Ishikawa (cell line): ENCODE measurements at regions not wholly inside any gene's neighbourhood (a gene's known extent, or its start where the extent isn't known, plus 50 kb on each side); places are given as distances from the start of the nearest gene placed in this dataset.

Experiments used
- CEBPB ChIP-seq: IDR thresholded peaks from 2 replicates; pipeline ENCODE4 v1.6.1; 2012
- CREB1 ChIP-seq: IDR thresholded peaks from 2 replicates; pipeline ENCODE4 v1.6.1; 2012; ENCODE audit warnings: low read depth
- EGR1 ChIP-seq: IDR thresholded peaks from 2 replicates; pipeline ENCODE4 v1.6.1; 2012
- EP300 ChIP-seq: IDR thresholded peaks from 2 replicates; pipeline ENCODE4 v1.6.1; 2012; ENCODE audit warnings: borderline replicate concordance
- FOXM1 ChIP-seq: IDR thresholded peaks from 2 replicates; pipeline ENCODE4 v1.6.1; 2012; ENCODE audit warnings: low read depth, borderline replicate concordance
- NFIC ChIP-seq: IDR thresholded peaks from 2 replicates; pipeline ENCODE4 v1.6.1; 2012
- RAD21 ChIP-seq: IDR thresholded peaks from 2 replicates; pipeline ENCODE4 v1.6.1; 2012; ENCODE audit warnings: low read depth
- TCF12 ChIP-seq: IDR thresholded peaks from 2 replicates; pipeline ENCODE4 v1.6.1; 2012; ENCODE audit warnings: low read depth
- TEAD4 ChIP-seq: IDR thresholded peaks from 2 replicates; pipeline ENCODE4 v1.6.1; 2012
- USF1 ChIP-seq: IDR thresholded peaks from 2 replicates; pipeline ENCODE4 v1.6.1; 2012
- YY1 ChIP-seq: IDR thresholded peaks from 2 replicates; pipeline ENCODE4 v1.6.1; 2012; ENCODE audit warnings: low read depth
- ZBTB7A ChIP-seq: IDR thresholded peaks from 2 replicates; pipeline ENCODE4 v1.6.1; 2012; ENCODE audit warnings: low read depth
- TF ChIP-seq, protein P1 (sequence below): IDR thresholded peaks from 2 replicates; pipeline ENCODE4 v1.6.1; 2012
- TF ChIP-seq, protein P2 (sequence below): IDR thresholded peaks from 2 replicates; pipeline ENCODE4 v1.6.1; 2012; ENCODE audit warnings: low read depth, mild to moderate bottlenecking

- TF ChIP-seq YY1 (no peak), RAD21 (no peak), NFIC (no peak), EP300 (no peak), EGR1 (no peak)
- TF ChIP-seq, protein P1, sequence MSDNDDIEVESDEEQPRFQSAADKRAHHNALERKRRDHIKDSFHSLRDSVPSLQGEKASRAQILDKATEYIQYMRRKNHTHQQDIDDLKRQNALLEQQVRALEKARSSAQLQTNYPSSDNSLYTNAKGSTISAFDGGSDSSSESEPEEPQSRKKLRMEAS = no peak
- TF ChIP-seq, protein P2, sequence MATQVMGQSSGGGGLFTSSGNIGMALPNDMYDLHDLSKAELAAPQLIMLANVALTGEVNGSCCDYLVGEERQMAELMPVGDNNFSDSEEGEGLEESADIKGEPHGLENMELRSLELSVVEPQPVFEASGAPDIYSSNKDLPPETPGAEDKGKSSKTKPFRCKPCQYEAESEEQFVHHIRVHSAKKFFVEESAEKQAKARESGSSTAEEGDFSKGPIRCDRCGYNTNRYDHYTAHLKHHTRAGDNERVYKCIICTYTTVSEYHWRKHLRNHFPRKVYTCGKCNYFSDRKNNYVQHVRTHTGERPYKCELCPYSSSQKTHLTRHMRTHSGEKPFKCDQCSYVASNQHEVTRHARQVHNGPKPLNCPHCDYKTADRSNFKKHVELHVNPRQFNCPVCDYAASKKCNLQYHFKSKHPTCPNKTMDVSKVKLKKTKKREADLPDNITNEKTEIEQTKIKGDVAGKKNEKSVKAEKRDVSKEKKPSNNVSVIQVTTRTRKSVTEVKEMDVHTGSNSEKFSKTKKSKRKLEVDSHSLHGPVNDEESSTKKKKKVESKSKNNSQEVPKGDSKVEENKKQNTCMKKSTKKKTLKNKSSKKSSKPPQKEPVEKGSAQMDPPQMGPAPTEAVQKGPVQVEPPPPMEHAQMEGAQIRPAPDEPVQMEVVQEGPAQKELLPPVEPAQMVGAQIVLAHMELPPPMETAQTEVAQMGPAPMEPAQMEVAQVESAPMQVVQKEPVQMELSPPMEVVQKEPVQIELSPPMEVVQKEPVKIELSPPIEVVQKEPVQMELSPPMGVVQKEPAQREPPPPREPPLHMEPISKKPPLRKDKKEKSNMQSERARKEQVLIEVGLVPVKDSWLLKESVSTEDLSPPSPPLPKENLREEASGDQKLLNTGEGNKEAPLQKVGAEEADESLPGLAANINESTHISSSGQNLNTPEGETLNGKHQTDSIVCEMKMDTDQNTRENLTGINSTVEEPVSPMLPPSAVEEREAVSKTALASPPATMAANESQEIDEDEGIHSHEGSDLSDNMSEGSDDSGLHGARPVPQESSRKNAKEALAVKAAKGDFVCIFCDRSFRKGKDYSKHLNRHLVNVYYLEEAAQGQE = no peak
Measured at GRCh38 chr21:22211943-22212342, 1213.7 kb downstream of the NCAM2 start.

GRCh38 chr21:22223385-22223784, 1225.2 kb downstream of the NCAM2 start:
- TF ChIP-seq USF1 (no peak), EGR1 (no peak), CEBPB (no peak), NFIC (no peak), TEAD4 (no peak), CREB1 (no peak), RAD21 (no peak)
- TF ChIP-seq, protein P1 = no peak
- TF ChIP-seq, protein P2 = no peak

DNA sequence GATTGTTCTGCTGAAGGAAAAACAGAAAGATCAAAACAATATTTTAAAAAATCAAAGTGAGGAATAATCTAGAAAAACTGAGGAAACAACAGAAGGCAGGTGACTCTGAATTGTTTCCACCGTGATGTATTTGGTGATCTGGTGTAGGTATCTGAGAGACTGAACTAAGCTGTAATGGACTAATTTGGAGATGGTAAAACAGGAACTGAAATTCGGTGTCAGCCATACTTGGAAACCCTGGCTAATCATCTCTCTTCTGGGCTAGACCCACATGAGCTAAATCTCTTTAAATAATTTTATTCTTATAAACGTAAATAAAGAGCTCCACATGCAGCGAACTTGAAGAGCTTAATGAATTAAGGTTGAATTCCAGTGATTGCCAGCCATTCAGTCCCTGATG, 1226.1 kb downstream of the NCAM2 start:
- no peak for TF ChIP-seq RAD21
- no peak for TF ChIP-seq TCF12
- TF ChIP-seq FOXM1 = no peak
- TF ChIP-seq, protein P1 = no peak
- TF ChIP-seq USF1 = no peak
- TF ChIP-seq CREB1 = no peak
- no peak for TF ChIP-seq ZBTB7A
- TF ChIP-seq TEAD4 = no peak
- TF ChIP-seq EGR1 = no peak
- no peak for TF ChIP-seq EP300

DNA sequence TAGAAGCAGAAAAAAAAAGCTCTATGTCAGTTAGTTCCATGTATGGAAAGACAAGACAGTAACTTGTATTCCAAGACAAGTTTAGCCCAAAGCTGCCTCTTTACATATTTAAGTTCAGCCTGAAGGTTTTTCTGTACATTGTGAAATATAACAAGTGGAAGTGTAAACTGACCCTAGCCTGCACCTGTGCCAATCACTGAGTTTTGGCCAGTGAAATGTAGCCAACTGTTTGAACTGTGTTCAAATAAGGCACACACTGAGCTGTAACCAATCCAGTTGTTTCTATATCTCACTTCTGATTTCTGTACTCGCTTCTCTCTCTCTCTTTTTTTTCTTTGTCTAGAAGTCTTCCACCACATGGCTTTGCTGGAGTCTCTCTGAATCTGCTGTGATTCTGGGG, 1227.1 kb downstream of the NCAM2 start:
- no peak for TF ChIP-seq CEBPB
- TF ChIP-seq, protein P1 = no peak
- no peak for TF ChIP-seq NFIC
- TF ChIP-seq EP300 = no peak

DNA sequence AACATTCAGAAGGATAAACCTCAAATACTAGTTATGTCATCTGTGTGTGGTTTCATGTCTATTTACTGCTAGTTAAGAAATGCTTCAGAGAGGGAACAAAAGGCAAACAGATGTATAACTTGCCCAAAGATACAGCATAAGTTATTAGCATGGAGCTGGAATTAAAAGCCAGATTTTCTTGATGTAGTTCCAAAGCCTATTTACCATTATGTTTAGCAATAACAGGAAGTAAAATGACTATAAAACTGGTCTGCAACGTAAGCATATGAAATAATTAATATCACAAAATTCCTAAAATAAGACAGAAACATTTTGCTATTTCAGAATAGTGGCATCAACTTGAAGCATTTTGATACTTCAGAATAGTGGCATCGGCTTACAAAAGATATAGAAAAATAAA, 1232.8 kb downstream of the NCAM2 start:
- no peak for TF ChIP-seq EGR1

GRCh38 chr21:22235866-22236590, 1237.8 kb downstream of the NCAM2 start:
- TF ChIP-seq, protein P2 = no peak
- TF ChIP-seq EGR1 = no peak
- no peak for TF ChIP-seq CEBPB
- no peak for TF ChIP-seq CREB1
